Activated T-cell treated with anti-CD3 and anti-CD28 coated beads, Interleukin-2, amount 50 U/mL, for 24 hours (primary cell): ENCODE measurements at regions not wholly inside any gene's neighbourhood (a gene's known extent, or its start where the extent isn't known, plus 50 kb on each side); places are given as distances from the start of the nearest gene placed in this dataset.

Experiments used
- DNase-seq: peaks from one replicate; pipeline ENCODE4 v3.0.0-alpha.2; 2020
- H3K27ac Mint-ChIP-seq: 2 replicates; pipeline ENCODE4 v1.8.0; 2020; ENCODE audit warnings: mild to moderate bottlenecking, mixed read lengths
- H3K27me3 Mint-ChIP-seq: 2 replicates; pipeline ENCODE4 v1.8.0; 2020; ENCODE audit warnings: mixed read lengths
- H3K36me3 Mint-ChIP-seq: 2 replicates; pipeline ENCODE4 v1.8.0; 2020; ENCODE audit warnings: low read depth, mixed read lengths
- H3K4me1 Mint-ChIP-seq: 2 replicates; pipeline ENCODE4 v1.8.0; 2020; ENCODE audit warnings: low read depth, mixed read lengths
- H3K4me3 Mint-ChIP-seq: 2 replicates; pipeline ENCODE4 v1.8.0; 2020; ENCODE audit warnings: mild to moderate bottlenecking, moderate library complexity, mixed read lengths
- H3K9me3 Mint-ChIP-seq: 2 replicates; pipeline ENCODE4 v1.8.0; 2020; ENCODE audit warnings: mixed read lengths

DNA sequence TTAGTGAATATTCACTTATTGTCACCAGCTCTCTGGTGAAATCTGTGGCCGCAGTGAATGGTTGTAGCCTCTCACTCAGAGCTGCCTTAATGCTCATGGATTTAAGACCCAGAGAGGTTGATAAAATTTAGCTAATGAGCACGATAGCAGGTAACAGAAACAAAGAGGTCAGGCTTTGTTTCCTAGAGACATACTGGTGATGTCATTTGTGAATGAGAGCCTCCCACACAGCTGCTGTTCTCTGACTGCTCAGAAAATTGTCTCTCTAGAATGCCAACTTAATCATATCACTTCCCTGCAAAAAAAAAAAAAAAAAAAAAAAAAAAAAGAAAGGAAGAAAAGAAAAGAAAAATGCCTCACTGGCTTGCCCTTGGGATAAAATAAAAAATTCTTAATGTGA is 411.7 kb upstream of the MYT1L start:
- no peak for DNase-seq
- Mint-ChIP-seq H3K27me3 (no peaks in the 10 kb centered on the region), H3K4me1 (no peaks in the 10 kb centered on the region), H3K4me3 (no peak overlapping the region), H3K36me3 (no peaks in the 10 kb centered on the region), H3K9me3 (peaks cover 6% of the 10 kb centered on the region), H3K27ac (no peak overlapping the region)

DNA sequence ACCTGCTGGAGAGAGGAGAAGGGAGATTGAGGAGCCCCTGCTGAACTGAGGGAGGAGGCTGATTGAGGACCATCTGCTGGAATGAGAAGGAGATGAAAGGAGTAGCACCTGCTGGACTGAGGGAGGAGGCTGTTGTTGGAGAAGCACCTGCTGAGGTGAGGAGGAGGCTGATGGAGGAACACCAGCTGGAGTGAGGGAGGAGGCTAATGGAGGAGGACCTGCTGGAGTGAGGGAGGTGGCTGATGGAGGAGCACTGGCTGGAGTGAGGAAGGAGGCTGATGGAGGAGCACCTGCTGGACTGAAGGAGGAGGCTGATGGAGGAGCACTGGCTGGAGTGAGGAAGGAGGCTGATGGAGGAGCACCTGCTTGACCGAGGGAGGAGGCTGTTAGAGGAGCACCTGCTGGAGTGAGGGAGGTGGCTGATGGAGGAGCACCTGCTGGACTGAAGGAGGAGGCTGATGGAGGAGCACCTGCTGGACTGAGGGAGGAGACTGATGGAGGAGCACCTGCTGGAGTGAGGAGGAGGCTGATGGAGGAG is 409.2 kb upstream of the MYT1L start:
- Mint-ChIP-seq H3K36me3 (no peaks in the 10 kb centered on the region), H3K27me3 (no peaks in the 10 kb centered on the region)
- no peak for DNase-seq

GRCh38 chr2:2739231-2739795 is 408.2 kb upstream of the MYT1L start:
- Mint-ChIP-seq H3K9me3 (peaks cover 6% of the 10 kb centered on the region), H3K27ac (no peak overlapping the region), H3K36me3 (no peaks in the 10 kb centered on the region), H3K27me3 (no peaks in the 10 kb centered on the region), H3K4me3 (no peak overlapping the region), H3K4me1 (no peaks in the 10 kb centered on the region)
- no peak for DNase-seq

More for the DNA sequence above, 409.2 kb upstream of the MYT1L start:
- no peak overlapping the region for H3K27ac Mint-ChIP-seq
- no peaks in the 10 kb centered on the region for H3K4me1 Mint-ChIP-seq
- H3K4me3 Mint-ChIP-seq, result no peak overlapping the region
- H3K9me3 Mint-ChIP-seq, result peaks cover 6% of the 10 kb centered on the region

- no peaks in the 10 kb centered on the region for H3K4me1 Mint-ChIP-seq
- H3K36me3 Mint-ChIP-seq, result no peaks in the 10 kb centered on the region
- no peak overlapping the region for H3K27ac Mint-ChIP-seq
- H3K27me3 Mint-ChIP-seq, result no peaks in the 10 kb centered on the region
- peaks cover 6% of the 10 kb centered on the region for H3K9me3 Mint-ChIP-seq
- no peak overlapping the region for H3K4me3 Mint-ChIP-seq
- no peak for DNase-seq
Observed at GRCh38 chr2:2738684-2739083, 407.6 kb upstream of the MYT1L start.

DNA sequence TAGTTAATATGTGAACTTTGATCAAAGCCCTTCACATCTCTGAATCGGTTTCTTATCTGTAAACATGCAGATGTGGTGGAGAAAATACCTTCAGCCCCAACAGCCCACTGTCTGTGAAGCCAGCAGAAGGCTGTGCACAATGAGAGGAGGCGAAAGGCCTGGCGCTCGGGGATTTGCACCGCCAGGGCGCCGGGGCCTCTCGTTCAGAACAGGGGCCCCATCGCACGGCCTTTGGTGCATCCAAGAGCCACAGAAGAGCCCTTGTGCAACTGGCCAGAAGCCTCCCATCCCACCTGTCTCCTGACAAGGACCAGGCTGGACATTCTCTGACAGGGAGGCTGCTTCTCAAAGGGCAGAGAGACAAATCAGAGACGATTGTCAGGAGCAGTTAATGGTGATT is 407.2 kb upstream of the MYT1L start:
- DNase-seq, result no peak
- Mint-ChIP-seq H3K4me1 (no peaks in the 10 kb centered on the region), H3K36me3 (no peaks in the 10 kb centered on the region), H3K27ac (no peak overlapping the region), H3K9me3 (peaks cover 6% of the 10 kb centered on the region), H3K4me3 (no peak overlapping the region), H3K27me3 (no peaks in the 10 kb centered on the region)

DNA sequence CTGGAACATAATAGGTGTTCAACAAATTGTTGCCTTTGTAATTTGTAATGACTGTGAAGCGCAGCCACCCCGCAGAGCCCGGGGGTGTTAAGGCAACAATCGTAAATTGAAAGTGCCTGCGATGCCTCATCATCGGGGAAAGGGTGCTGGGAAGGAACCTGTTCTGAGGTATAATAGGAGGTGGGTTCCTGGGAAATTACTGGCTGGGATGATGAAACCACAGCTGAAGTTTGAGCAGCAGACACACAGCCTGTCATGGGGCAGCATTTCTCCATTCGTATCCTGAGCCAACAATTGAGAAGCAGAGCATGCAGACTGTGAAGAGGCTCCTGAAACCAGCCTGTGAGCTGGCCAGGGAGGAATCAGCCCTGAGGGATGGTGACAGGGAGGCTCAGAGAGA is 404.0 kb upstream of the MYT1L start:
- H3K4me3 Mint-ChIP-seq, result no peak overlapping the region
- no peak overlapping the region for H3K27ac Mint-ChIP-seq
- H3K4me1 Mint-ChIP-seq, result no peaks in the 10 kb centered on the region
- peaks cover under 1% of the 10 kb centered on the region for H3K9me3 Mint-ChIP-seq
- no peaks in the 10 kb centered on the region for H3K27me3 Mint-ChIP-seq
- DNase-seq, result no peak
- no peaks in the 10 kb centered on the region for H3K36me3 Mint-ChIP-seq

DNA sequence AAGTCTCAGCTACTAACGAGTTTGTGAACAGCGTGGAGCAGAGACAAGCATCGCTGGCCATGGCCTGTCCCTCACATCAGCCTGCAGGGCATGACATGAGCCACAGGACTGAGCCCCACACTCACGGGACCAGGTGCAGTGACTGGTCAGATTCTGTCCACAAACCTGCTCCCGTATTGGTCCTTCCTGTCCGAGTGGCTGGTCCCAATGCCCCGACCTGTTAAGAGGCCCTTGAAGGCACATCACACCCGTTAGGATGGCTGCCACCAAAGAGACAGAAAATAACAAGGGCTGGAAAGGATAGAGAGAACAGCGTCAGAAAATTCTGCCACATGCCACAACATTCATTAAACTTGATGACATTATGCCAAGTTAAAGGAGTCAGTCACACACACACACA is 403.2 kb upstream of the MYT1L start:
- Mint-ChIP-seq H3K4me1 (no peaks in the 10 kb centered on the region), H3K4me3 (no peak overlapping the region), H3K36me3 (no peaks in the 10 kb centered on the region), H3K27me3 (no peaks in the 10 kb centered on the region), H3K27ac (no peak overlapping the region), H3K9me3 (no peaks in the 10 kb centered on the region)
- DNase-seq, result no peak

- H3K4me1 Mint-ChIP-seq, result no peaks in the 10 kb centered on the region
- no peaks in the 10 kb centered on the region for H3K9me3 Mint-ChIP-seq
- no peak overlapping the region for H3K4me3 Mint-ChIP-seq
- DNase-seq, result no peak
- no peaks in the 10 kb centered on the region for H3K27me3 Mint-ChIP-seq
- H3K27ac Mint-ChIP-seq, result no peak overlapping the region
- H3K36me3 Mint-ChIP-seq, result no peaks in the 10 kb centered on the region
Observed at GRCh38 chr2:2733818-2734217, 402.7 kb upstream of the MYT1L start.

DNA sequence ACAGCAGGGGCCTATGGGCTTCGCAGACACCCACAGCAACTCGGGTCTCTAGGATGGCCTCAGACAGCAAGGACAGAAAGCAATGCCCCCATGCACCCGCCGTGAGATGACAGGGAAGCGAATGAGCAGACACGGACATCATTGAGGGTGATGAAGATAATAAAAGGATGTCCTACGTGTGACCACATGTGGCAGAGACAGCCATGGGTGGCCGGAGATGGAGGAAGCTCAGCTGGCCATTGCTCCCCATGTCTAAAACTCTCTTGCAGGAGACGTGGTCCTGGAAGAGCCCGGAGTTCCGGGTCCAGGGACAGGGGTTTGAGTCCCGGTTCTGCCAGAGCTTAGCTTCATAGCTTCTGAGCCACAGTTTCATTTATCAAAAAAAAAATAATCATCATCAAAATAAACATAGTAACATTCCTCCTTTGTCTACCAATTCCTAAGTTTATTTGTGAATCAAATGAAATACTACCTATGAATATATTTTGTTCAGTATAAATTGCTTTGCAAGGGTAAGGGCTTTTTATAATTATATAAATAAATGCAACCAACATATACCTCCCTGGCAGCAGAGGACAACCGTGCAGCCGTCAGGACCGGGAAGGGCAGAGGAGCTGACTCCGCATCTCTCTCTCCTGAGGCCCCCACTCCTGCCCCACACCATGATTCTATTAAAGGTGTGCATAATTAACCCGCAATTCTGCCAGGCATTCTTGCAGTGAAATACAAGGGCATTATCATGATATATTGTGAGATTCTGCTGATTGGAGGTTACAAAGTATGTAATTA is 401.4 kb upstream of the MYT1L start:
- no peaks in the 10 kb centered on the region for H3K4me1 Mint-ChIP-seq
- H3K27ac Mint-ChIP-seq, result no peak overlapping the region

DNA sequence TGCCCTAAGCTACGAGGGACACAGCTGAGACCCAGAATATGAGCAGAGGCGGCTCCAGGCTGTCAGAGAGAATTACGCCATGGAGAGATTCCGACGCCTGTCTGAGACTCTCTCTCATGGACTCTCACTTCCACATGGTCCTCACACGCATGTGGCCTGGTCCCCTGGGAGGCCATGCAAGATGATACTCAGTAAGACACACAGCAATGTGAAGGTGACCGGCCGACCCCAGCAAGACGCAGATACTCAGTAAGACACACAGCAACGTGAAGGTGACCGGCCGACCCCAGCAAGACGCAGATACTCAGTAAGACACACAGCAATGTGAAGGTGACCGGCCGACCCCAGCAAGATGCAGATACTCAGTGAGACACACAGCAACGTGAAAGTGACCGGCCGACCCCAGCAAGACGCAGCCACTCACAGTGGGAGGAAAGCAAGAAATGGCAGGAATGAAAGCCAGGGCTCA is 400.8 kb upstream of the MYT1L start:
- H3K4me3 Mint-ChIP-seq, result no peak overlapping the region
- no peak for DNase-seq
- no peak overlapping the region for H3K27ac Mint-ChIP-seq
- no peaks in the 10 kb centered on the region for H3K4me1 Mint-ChIP-seq
- no peaks in the 10 kb centered on the region for H3K36me3 Mint-ChIP-seq
- no peaks in the 10 kb centered on the region for H3K9me3 Mint-ChIP-seq
- no peaks in the 10 kb centered on the region for H3K27me3 Mint-ChIP-seq

More for the DNA sequence above, 401.4 kb upstream of the MYT1L start:
- H3K4me3 Mint-ChIP-seq, result no peak overlapping the region
- H3K36me3 Mint-ChIP-seq, result no peaks in the 10 kb centered on the region
- H3K27me3 Mint-ChIP-seq, result no peaks in the 10 kb centered on the region
- H3K9me3 Mint-ChIP-seq, result no peaks in the 10 kb centered on the region
- DNase-seq, result no peak

GRCh38 chr2:2731101-2731815 is 400.2 kb upstream of the MYT1L start:
- DNase-seq, result no peak
- no peak overlapping the region for H3K4me3 Mint-ChIP-seq
- H3K27ac Mint-ChIP-seq, result no peak overlapping the region
- H3K27me3 Mint-ChIP-seq, result no peaks in the 10 kb centered on the region
- no peaks in the 10 kb centered on the region for H3K9me3 Mint-ChIP-seq
- no peaks in the 10 kb centered on the region for H3K4me1 Mint-ChIP-seq
- H3K36me3 Mint-ChIP-seq, result no peaks in the 10 kb centered on the region

DNA sequence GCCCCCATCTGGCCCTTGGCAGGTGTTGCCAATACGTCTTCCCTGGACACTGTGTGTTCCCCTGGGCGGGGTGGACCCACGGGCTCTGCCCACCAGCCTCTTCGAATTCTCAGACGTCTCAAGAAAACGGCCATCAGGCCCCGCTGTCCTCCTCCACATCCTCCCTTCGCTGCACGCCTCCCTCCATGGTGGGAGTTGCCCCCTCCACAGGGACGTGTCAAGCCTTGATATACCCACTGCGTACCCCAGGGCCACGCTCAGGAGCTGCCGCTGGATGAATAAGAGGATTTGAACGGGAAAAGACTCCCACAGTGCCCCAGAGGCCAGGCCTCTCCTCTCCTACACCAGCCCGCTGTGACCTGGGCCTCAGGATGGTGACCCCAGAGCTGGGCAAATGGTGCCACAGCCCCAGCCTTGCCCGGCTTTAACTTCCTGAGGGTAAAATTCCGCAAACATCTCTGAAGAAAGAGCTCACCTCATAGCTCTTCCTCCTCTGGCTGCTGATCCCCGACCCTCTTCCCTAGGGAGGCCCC is 399.3 kb upstream of the MYT1L start:
- Mint-ChIP-seq H3K36me3 (no peaks in the 10 kb centered on the region), H3K27ac (no peak overlapping the region), H3K9me3 (no peaks in the 10 kb centered on the region), H3K27me3 (no peaks in the 10 kb centered on the region), H3K4me3 (no peak overlapping the region), H3K4me1 (no peaks in the 10 kb centered on the region)
- DNase-seq, result no peak

- H3K36me3 Mint-ChIP-seq, result no peaks in the 10 kb centered on the region
- H3K27me3 Mint-ChIP-seq, result no peaks in the 10 kb centered on the region
- no peaks in the 10 kb centered on the region for H3K9me3 Mint-ChIP-seq
- no peak overlapping the region for H3K4me3 Mint-ChIP-seq
- DNase-seq, result no peak
- H3K4me1 Mint-ChIP-seq, result no peaks in the 10 kb centered on the region
- no peak overlapping the region for H3K27ac Mint-ChIP-seq
Observed at GRCh38 chr2:2729246-2729645, 398.2 kb upstream of the MYT1L start.

GRCh38 chr2:2728635-2729034 is 397.6 kb upstream of the MYT1L start:
- DNase-seq, result no peak
- Mint-ChIP-seq H3K4me1 (no peaks in the 10 kb centered on the region), H3K9me3 (no peaks in the 10 kb centered on the region), H3K27me3 (no peaks in the 10 kb centered on the region), H3K27ac (no peak overlapping the region), H3K36me3 (no peaks in the 10 kb centered on the region), H3K4me3 (no peak overlapping the region)
